MM.1S (cell line): ENCODE measurements at regions not wholly inside any gene's neighbourhood (a gene's known extent, or its start where the extent isn't known, plus 50 kb on each side); places are given as distances from the start of the nearest gene placed in this dataset.

ENCODE experiments used
- EZH2 ChIP-seq: fragments of 300-600 bp; sonication (generic); optimal IDR thresholded peaks from 2 replicates; pipeline ENCODE3; 2017; ENCODE audit warnings: low read depth, mild to moderate bottlenecking, antibody characterized with exemption, low read length, mixed read lengths
- EZH2phosphoT487 ChIP-seq: fragments of 300-600 bp; sonication (generic); IDR thresholded peaks from 2 replicates; pipeline ENCODE4 v1.6.1; 2018; ENCODE audit warnings: antibody characterized with exemption, low read length
- TF ChIP-seq, protein P1 (sequence below): fragments of 300-600 bp; sonication (generic); IDR thresholded peaks from 2 replicates; pipeline ENCODE4 v1.5.1; 2016; ENCODE audit warnings: antibody characterized with exemption, low read length, mixed read lengths

DNA sequence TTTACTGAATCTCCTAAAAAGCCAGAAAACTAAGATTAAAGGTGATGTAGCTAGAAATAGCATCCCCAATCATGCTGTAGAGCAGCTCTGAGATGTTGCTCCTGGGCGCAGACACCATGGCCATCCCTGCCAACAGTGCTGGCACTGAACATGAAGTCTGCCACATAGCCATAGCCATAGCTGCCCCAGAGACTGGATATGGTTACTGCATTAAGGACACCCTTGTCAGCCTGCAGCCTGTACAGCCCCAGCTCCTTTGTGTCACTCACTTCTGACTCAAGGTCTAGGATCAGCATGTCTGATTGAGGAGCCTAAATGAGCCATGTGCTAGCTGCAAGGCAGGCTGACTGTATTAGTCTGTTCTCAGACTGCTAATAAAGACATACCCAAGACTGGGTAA, 284.6 kb downstream of the RPS24 start:
- TF ChIP-seq, protein P1, sequence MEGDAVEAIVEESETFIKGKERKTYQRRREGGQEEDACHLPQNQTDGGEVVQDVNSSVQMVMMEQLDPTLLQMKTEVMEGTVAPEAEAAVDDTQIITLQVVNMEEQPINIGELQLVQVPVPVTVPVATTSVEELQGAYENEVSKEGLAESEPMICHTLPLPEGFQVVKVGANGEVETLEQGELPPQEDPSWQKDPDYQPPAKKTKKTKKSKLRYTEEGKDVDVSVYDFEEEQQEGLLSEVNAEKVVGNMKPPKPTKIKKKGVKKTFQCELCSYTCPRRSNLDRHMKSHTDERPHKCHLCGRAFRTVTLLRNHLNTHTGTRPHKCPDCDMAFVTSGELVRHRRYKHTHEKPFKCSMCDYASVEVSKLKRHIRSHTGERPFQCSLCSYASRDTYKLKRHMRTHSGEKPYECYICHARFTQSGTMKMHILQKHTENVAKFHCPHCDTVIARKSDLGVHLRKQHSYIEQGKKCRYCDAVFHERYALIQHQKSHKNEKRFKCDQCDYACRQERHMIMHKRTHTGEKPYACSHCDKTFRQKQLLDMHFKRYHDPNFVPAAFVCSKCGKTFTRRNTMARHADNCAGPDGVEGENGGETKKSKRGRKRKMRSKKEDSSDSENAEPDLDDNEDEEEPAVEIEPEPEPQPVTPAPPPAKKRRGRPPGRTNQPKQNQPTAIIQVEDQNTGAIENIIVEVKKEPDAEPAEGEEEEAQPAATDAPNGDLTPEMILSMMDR: no peak
- TF ChIP-seq EZH2 (no peak), EZH2phosphoT487 (no peak)
